HG03280 (cell line): ENCODE measurements at regions not wholly inside any gene's neighbourhood (a gene's known extent, or its start where the extent isn't known, plus 50 kb on each side); places are given as distances from the start of the nearest gene placed in this dataset.

ENCODE experiments used
- ATAC-seq: cut with Tn5 transposase; IDR thresholded peaks from one replicate; pipeline ENCODE4 v1.9.1; 2021; ENCODE audit warnings: mild to moderate bottlenecking, moderate library complexity; ENCODE audit not compliant: unreplicated experiment

DNA sequence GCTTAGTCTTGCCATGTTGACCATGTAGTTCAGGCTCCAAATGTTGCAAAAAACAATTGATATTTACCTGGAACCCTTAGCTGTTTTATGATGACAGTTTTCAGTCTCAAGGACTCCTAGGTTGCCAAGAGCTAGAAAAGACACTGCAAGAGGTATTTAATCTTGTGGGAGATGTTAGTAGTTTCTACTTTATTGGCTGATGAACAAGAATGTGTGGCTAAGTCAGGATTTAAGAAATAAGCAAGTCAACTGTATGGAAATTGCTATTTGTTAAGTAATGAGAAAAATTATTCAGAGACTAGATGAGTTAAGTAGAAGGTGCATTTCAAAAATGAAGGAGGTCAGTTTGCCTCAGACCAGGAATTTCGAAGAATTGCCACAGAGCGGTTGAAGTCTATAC lies 639.7 kb upstream of the USP24 start:
- ATAC-seq, result no peak

- no peak for ATAC-seq
Measured at GRCh38 chr1:55848906-55849305, 633.7 kb upstream of the USP24 start.

GRCh38 chr1:55846051-55846450 lies 630.9 kb upstream of the USP24 start:
- no peak for ATAC-seq

DNA sequence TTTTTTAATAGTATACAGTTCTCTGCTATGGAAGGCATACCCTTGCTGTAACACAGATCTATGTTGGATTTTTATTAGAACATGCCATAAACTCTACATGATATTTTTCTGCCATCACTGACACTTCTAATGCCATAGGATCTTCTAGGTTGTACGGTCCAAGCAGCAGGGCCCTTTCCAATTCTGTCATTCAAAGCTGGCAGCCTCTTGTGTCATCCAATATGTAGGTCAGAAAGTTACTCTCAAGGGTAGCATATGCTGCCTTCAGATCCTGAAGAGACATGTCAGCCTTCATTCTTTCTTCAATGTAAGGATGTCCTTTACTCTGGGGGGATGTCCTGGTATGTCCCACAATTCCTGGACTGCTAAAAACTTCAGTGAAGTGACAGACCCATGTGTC lies 629.2 kb upstream of the USP24 start:
- ATAC-seq, result no peak

- no peak for ATAC-seq
Measured at GRCh38 chr1:55839626-55840025, 624.5 kb upstream of the USP24 start.

DNA sequence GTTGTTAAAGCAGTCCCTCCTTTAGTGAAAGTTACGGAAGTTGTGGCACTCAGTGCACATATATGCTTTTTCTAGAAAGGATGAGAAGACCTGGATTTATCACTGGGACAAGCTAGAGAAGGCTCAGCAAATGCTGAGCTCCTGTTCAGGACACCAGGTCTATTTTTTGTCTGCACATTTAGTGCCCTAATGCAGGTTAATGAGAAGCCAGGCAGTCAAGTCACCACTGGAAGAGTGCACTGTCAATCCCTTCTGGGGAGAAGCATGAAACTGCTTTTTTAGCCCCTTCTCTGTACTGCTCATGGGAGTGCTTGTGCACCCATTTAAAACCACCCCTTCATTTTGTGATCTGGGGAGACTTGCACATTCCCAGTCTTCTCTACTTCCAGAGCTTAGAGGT lies 624.1 kb upstream of the USP24 start:
- no peak for ATAC-seq

DNA sequence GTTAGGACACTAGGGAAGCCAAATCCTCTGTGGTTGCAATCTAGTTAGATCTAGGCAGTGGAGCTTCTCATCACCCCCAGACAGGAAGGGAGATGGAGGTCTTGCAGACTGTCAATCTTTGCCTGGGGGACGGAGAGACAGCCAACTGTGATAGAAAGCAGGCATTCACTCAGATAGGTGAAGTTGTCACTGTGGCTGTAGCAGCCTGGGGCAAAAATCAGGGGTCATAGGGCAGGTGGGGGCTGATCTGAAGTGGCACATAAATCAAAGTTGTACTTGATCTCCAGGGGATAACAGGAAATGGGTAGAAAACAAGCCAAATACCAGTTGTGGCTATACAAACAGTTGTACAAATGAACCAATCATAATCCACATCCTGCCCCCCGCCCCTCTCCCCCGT lies 620.9 kb upstream of the USP24 start:
- ATAC-seq, result no peak

- no peak for ATAC-seq
Measured at GRCh38 chr1:55833529-55834091, 618.4 kb upstream of the USP24 start.

DNA sequence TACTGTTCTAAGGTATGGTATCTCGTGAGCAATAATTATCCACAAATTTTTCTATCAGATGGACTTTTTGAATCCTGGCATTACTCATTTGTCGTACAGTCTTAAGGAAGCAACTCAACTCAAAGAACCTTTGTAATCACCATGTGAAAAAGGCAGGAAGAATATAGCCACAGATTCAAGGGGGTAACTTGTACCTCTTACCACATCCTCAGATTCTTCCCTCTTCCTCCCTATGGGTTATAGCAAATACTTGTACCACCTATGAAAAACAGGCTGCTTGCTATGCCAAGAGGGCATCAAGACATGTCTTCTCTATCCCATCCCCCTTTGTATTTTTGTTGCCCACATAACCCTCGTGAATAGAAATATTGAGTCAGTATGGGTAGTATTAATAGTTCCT lies 616.6 kb upstream of the USP24 start:
- no peak for ATAC-seq

DNA sequence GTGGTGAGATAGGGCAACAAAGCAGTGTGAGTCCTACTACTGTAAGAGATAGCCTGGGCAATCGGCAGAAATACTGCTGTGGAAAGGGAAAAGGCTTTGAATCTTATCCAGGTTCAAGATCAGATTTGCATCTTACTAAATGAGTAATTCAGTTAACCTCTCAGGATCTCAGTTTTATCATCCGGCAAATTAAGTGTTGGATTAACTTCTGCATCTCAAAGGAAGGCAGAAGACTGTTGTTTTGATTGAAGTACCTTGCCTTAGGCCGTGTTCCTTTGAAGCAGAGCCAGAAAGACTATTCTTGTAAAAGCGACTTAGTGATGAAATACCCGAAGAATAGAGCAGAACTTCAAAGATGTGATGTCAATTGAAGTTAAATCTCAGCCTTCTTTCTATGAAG lies 612.9 kb upstream of the USP24 start:
- no peak for ATAC-seq

GRCh38 chr1:55827350-55827749 lies 612.2 kb upstream of the USP24 start:
- ATAC-seq, result no peak

GRCh38 chr1:55826381-55827080 lies 611.4 kb upstream of the USP24 start:
- ATAC-seq, result no peak

- ATAC-seq, result no peak
Measured at GRCh38 chr1:55825461-55825860, 610.3 kb upstream of the USP24 start.

DNA sequence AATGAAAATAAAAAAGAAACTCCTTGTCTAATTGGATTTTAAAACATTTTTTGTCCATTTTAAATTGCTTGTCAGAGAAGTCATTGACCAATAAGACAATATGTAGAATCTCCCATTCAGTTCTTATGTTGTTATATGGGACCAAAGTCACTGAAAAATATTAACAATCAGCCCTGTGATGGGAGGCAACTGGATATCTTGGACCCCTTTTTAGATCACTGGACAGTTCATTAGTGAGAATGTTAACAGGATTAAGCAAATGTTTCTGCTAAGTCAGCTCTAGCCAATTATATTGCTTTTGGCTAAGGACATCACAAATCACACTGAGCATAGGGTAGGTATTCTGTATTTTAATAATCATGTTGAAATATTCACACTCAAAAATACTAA lies 609.1 kb upstream of the USP24 start:
- no peak for ATAC-seq

GRCh38 chr1:55823541-55824250 lies 608.5 kb upstream of the USP24 start:
- no peak for ATAC-seq

DNA sequence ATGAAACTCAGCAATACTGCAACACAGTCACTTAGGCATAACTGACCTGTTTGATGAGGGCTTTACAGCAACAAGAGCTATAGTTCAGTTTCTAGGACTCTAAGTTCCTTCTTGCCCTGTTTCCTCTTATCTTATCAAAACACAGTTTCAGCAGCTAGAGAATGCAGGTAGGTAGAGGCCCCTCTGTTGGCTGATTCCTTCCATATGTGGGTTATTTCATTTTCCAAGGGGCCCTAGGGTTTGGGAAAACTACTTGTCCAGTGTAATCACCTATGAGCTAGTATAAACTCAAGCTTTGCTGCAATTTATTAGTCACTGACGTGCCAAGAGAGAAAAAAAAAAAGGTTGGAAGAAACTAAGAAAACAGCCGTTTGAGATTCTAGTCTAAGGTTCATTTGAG lies 607.7 kb upstream of the USP24 start:
- ATAC-seq, result no peak

DNA sequence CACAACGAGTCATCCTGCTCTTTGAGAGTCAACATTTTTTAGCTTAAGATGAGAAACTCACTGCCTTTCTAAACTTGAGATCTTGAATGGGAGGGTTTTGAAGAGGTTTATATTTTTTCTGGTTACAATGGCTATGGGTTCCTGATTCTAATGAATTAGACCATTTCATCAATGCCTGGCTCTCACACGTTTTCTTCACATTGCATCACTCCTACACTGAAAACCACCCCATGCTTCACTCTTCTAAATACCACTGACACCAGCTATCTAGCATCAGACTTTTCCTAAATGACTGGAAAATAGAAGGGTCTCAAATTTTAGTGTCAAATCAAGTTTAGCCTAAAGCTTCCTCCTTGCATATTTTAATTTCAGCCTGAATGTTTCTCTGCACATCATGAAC lies 606.1 kb upstream of the USP24 start:
- no peak for ATAC-seq

DNA sequence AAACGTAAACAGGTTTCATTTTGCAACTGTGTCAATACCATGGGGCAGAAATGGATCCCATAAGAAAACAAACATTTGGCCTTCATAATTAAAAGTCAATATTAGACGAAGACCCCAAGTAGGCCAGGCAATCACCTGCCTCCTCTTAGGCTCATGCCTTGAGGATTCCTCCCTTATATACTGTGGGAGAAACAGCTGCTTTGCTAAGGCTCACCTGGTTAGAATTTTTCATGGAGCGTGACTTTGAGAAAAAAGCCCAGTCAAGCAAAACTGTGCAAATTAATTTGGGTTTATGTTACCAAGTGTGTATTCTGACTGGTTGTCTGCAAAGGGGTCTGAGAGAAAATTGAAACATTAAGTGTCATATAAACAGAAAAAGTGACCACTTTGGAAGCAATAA lies 605.3 kb upstream of the USP24 start:
- no peak for ATAC-seq

- no peak for ATAC-seq
Measured at GRCh38 chr1:55819011-55819410, 603.8 kb upstream of the USP24 start.

DNA sequence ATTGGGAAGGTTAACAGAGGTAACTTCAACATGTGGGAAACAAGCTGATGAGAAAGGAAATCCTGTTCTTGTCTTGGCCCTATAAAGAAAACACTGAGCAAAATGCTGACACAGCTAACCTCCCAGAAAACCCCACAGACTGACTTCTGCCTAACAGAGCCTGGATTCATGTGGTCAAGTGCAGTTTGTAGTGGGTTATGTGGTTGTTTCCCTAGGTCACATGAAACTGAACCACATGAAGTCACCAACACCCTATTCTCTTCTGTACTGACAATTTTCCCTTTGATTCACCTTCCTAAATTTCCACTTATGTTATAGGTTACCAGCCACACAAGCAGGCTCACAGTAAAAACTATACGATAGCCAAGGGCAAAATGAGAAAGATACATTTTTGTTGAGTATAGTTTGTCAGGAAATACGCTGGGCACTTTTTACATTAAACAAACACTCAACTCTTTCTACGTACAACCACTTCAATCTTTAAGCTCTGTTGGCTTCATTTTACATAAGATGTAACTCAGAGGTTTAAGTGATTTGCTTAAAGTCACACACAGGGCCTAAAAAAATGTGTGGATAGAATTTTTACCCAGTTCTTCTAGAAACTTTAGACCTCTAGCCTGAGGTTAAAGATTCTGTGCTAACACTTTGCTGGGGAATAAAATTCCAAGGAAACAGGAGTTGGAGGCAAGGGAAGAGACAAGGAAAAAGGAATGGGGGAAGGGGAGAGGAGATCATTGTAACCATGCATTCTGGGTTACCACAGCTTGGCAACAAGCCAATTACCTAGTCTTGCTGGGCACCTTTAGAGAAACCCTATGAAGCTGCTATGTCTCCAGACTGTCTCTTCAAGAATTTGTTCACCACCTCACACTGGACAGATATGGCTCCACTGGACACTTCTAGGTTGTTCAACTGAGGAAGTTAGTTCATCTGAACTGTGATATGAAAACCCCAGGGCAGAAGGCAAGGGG lies 601.6 kb upstream of the USP24 start:
- ATAC-seq, result no peak

- ATAC-seq, result no peak
Measured at GRCh38 chr1:55815745-55816455, 600.7 kb upstream of the USP24 start.
